ENCODE measurements at regions not wholly inside any gene's neighbourhood (a gene's known extent, or its start where the extent isn't known, plus 50 kb on each side); places are given as distances from the start of the nearest gene placed in this dataset.

GRCh38 chr9:96085491-96086143, 210.1 kb downstream of the ERCC6L2 start:
- no peak for DNase-seq

- no peak for DNase-seq
Measured at GRCh38 chr9:96084331-96084734, 208.8 kb downstream of the ERCC6L2 start.

GRCh38 chr9:96082516-96083232, 207.2 kb downstream of the ERCC6L2 start:
- no peak for DNase-seq

- no peak for DNase-seq
Measured at GRCh38 chr9:96080364-96080763, 204.9 kb downstream of the ERCC6L2 start.

GRCh38 chr9:96079779-96080178, 204.3 kb downstream of the ERCC6L2 start:
- DNase-seq: no peak

GRCh38 chr9:96078897-96079490, 203.5 kb downstream of the ERCC6L2 start:
- DNase-seq: no peak

GRCh38 chr9:96075757-96076156, 200.3 kb downstream of the ERCC6L2 start:
- DNase-seq: no peak

- DNase-seq: no peak
Measured at GRCh38 chr9:96075111-96075510, 199.6 kb downstream of the ERCC6L2 start.

- DNase-seq: no peak
Measured at GRCh38 chr9:96073531-96074480, 198.3 kb downstream of the ERCC6L2 start.

GRCh38 chr9:96072930-96073329, 197.4 kb downstream of the ERCC6L2 start:
- DNase-seq: no peak

GRCh38 chr9:96071815-96072124, 196.3 kb downstream of the ERCC6L2 start:
- no peak for DNase-seq

GRCh38 chr9:96071076-96071814, 195.8 kb downstream of the ERCC6L2 start:
- peak; percentile 34 for DNase-seq

- no peak for DNase-seq
Measured at GRCh38 chr9:96069629-96070220, 194.2 kb downstream of the ERCC6L2 start.

- DNase-seq: no peak
Measured at GRCh38 chr9:96068511-96068910, 193.0 kb downstream of the ERCC6L2 start.

- DNase-seq: no peak
Measured at GRCh38 chr9:96067600-96067999, 192.1 kb downstream of the ERCC6L2 start.

- DNase-seq: no peak
Measured at GRCh38 chr9:96067004-96067403, 191.5 kb downstream of the ERCC6L2 start.

GRCh38 chr9:96065482-96066251, 190.2 kb downstream of the ERCC6L2 start:
- DNase-seq: no peak

- peak; percentile 14 for DNase-seq
Measured at GRCh38 chr9:96064826-96065481, 189.5 kb downstream of the ERCC6L2 start.

GRCh38 chr9:96062854-96063253, 187.4 kb downstream of the ERCC6L2 start:
- DNase-seq: no peak

GRCh38 chr9:96062031-96062430, 186.5 kb downstream of the ERCC6L2 start:
- no peak for DNase-seq
